HG03439 (cell line): ENCODE measurements at regions not wholly inside any gene's neighbourhood (a gene's known extent, or its start where the extent isn't known, plus 50 kb on each side); places are given as distances from the start of the nearest gene placed in this dataset.
"Not testable (repeated sequence)": the region's sequence is repeated elsewhere in the genome, so short reads cannot be mapped to it uniquely, and the experiment has no call there.

Experiments
- ATAC-seq: cut with Tn5 transposase; IDR thresholded peaks from one replicate; pipeline ENCODE4 v1.9.1; 2021; ENCODE audit warnings: mild to moderate bottlenecking, moderate library complexity; ENCODE audit not compliant: unreplicated experiment

GRCh38 chr4:164287173-164287572 is 466.8 kb upstream of the SMIM31 start:
- no peak for ATAC-seq

DNA sequence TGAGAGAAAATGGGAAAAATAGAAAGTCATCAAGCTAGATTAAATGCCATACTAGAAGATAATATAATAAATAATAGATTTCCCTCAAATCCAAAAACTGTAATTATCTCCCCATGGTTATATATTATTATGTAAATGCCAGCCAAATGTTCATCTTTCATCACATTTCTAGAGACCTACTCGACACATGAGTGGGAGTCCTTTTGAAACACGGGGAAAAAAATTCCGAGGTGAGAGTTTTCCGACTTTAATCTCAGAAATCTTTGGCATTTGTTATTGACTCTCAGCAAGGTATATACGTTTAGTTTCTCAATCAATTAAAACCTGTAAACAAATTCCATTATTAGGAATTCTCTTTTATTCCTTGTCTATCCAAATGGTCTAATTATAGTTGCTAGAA is 465.4 kb upstream of the SMIM31 start:
- no peak for ATAC-seq

GRCh38 chr4:164293203-164293602 is 460.7 kb upstream of the SMIM31 start:
- no peak for ATAC-seq

DNA sequence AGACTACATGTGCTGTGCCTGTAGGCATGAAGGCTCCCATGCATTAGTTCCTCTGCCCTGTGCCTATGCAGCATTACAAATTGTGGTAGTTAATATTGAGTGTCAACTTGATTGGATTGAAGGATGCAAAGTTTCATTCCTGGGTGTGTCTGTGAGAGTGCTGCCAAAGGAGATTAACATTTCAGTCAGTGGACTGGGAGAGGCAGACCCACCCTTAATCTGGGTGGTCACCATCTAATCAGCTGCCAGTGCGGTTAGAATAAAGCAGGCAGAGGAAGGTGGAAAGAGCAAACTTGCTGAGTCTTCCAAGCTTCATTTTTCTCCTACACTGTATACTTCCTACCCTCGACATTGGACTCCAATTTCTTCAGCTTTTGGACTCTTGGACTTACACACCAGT is 460.2 kb upstream of the SMIM31 start:
- ATAC-seq: no peak

DNA sequence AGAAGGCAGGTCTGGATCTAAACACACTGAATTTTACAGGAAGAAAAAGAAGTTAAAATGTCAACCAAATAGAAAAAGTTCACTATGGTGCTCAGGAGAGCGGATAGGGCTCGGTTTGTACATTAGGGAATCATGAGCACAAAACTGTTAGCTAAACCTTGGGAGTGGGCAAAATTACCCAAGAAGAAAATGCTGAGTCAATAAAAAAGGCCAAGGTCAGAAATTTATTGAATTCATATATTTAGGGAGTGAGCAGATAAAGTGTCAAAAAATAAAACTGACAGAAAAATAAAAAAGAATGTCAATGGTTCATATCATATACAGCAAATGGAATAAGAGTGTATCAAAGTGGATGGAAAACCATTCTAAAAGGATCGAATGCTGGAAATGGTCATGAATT is 452.5 kb upstream of the SMIM31 start:
- ATAC-seq: no peak

GRCh38 chr4:164304101-164304639 is 449.8 kb upstream of the SMIM31 start:
- peak; percentile 89 for ATAC-seq

GRCh38 chr4:164304861-164305260 is 449.1 kb upstream of the SMIM31 start:
- peak; percentile 46 for ATAC-seq

- ATAC-seq: no peak
These were observed 446.7 kb upstream of the SMIM31 start for GRCh38 chr4:164307262-164307661.

- no peak for ATAC-seq
These were observed 441.3 kb upstream of the SMIM31 start for GRCh38 chr4:164312671-164313070.

DNA sequence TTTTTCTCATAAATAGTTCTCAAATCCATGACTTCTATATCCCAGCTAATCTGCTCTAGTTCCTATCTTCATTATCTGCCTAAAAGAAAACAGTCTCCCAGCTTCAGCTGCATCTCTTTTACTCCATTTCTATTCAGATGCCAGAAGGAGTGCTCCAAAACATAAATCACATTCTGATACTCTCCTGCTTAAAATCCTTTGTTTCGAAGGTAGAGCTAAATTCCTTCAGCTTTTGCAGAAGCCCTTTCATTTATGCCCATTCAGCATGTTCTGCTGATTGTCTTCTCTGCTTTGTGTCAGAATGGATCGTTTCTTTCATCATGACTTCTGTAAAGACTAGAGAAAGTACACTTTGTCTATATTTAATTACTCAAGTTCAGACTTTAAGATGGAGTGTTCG is 440.1 kb upstream of the SMIM31 start:
- ATAC-seq: no peak

DNA sequence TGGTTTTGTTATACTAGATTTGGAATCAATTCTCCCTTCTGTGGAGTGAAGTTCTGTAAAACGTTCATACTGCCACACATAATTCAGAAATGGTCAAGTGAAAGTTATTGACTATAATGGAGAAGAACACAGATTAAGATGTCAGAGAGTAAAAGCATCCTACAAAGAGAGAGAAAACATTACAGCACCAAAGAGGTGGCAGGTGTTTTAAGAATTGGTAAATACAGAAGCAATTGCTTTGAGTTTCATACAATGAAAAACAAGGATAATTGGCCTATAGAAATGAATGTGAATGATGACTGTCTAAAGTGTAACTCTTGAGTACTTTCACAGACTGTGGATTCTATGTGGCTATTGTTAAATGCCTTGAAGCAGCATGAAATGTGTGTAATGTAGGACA is 435.6 kb upstream of the SMIM31 start:
- ATAC-seq: no peak

GRCh38 chr4:164319688-164320087 is 434.2 kb upstream of the SMIM31 start:
- no peak for ATAC-seq

DNA sequence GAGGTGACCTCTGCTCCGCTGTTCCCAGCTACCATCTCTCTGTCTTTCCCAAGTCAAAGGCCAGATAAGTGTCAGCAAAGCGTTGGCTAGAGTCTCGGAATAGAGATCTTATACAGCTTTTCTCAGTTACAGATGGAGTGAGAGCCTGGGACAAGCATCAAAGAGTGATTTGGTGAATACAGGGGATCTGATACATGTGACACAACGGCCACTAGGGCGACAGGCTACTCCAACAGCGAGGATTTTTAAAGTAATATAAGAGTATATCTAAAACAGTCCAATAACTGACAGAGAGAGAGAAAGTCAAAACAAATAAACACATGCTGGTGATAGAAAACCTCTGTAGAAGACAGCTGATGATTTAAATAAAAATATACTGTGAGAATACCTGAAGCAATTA is 433.1 kb upstream of the SMIM31 start:
- ATAC-seq: no peak

GRCh38 chr4:164326056-164326455 is 427.9 kb upstream of the SMIM31 start:
- no peak for ATAC-seq

DNA sequence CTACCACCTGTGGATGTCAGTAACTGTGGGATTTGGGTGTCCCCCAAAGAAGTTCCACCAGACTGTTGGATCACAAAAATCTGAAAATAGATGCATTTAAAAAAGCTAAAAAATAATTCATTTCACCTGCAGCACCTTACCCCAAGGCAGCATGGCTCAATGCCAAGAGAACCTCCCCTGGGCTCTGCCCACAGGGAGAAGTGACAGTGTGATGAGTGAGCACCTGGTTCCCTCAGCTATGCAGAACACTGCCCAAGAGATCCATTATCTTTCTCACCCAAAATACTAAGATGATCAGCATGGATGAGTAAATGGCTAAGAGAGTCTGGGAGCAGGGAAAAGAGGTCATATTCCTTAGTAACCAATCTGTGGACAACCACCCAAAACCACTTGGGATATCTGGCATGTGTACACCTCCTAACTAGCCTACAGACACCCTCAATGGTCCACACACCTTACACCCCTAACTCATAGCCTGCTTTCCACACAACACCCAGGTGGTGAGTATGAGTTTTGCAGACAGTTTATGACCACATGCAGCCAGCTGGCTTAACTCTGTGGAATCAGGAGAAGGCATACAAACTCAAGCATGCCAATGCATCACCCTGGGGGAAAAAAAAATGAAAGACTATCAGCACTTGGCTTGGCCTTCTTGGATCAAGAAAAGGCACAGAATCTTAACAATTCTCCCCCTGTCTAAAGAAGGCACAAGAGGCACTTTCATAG is 416.5 kb upstream of the SMIM31 start:
- ATAC-seq: no peak

- ATAC-seq: no peak
These were observed 410.4 kb upstream of the SMIM31 start for GRCh38 chr4:164343472-164343976.

GRCh38 chr4:164345756-164346155 is 408.2 kb upstream of the SMIM31 start:
- no peak for ATAC-seq

DNA sequence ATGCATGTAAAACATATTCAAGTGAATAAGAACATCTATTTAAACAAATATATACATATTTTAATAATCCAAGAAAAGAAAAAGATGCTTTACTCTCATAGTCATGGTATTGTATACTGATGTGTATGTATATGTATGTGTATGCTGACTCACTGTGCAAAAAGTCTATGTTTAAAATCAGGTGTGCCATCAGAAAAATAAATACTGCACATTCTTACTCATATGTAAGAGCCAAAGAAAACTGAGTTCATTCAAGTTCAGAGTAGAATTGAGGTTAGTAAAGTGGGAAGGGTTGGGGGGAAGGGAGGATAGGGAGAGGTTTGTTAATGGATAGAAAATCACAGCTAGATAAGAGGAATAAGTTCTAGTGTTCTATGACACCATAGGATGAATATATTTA is 403.9 kb upstream of the SMIM31 start:
- no peak for ATAC-seq

DNA sequence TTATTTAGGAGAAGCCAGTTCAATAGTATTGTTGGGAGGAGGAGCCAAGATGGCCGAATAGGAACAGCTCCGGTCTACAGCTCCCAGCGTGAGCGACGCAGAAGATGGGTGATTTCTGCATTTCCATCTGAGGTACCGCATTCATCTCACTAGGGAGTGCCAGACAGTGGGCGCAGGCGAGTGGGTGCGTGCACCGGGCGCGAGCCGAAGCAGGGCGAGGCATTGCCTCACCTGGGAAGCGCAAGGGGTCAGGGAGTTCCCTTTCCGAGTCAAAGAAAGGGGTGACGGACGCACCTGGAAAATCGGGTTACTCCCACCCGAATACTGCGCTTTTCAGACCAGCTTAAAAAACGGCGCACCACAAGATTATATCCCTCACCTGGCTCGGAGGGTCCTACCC is 403.2 kb upstream of the SMIM31 start:
- ATAC-seq: not testable (repeated sequence)

DNA sequence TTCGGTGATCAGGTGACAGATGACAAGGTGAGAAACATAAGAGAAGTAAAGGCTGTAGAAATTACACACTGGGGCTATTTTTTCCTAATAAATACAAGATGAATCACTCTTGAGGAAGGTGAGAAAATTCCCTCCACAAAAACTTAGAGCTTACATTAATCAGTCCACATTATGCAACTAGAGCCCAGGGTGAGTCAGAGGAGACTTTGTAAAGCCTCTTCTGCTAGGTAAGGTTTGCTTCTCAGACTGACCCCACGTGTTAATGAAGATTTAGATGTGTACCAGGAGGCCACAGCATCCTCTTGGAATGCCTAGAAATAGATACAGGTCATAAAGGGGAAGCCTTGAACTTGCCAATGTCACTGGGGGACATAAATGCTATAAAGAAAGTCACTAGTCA is 396.0 kb upstream of the SMIM31 start:
- ATAC-seq: no peak

GRCh38 chr4:164358400-164358799 is 395.5 kb upstream of the SMIM31 start:
- no peak for ATAC-seq

DNA sequence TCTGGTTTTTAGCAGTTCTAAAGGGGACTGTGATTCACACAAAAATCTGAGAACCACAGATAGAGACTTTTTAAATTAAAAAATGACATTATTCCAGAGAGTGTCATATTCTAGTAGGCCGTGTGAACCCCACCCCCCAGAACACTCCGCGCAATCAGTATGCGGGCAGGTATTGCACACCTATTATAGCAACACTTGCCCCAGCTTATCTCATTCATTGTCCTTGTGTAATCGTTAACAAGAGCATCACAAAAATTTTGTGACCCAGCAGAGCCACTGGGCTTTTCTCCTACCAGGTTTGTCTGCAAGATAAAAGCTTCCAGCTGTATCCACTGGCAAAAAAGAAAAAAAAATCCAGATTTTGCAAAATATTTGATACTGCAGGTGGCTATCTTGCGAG is 394.1 kb upstream of the SMIM31 start:
- no peak for ATAC-seq

DNA sequence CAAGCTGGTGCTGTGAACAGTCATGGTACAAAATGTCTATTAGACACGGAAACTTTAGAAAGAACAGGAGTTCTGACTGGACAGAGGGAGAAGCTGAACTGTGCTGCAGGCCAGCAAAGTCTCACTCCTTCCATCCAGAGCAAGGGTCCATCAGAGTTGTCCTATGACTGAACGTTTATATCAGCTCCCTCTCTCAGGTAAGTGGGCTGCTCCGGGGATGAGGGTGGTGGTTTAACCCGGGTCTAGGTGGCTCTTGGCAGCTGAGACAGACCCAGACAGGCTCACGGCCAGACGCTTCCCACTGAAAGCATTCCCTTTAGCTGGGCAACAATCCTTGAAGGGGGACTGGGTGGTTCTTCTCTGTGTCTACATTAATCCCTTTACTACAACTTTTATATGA is 385.0 kb upstream of the SMIM31 start:
- no peak for ATAC-seq
